AG04449 (cell line): ENCODE measurements at regions not wholly inside any gene's neighbourhood (a gene's known extent, or its start where the extent isn't known, plus 50 kb on each side); places are given as distances from the start of the nearest gene placed in this dataset.
"Not testable (repeated sequence)": the region's sequence is repeated elsewhere in the genome, so short reads cannot be mapped to it uniquely, and the experiment has no call there.

Source experiments
- CTCF ChIA-PET: fragments of 350-600 bp; formaldehyde crosslinking; extraction: SDS; loops from one replicate; lab custom pipeline; 2021; ENCODE audit warnings: antibody characterized with exemption; lab: Yijun Ruan, JAX
- POLR2A ChIA-PET: fragments of 400-600, 350-600 bp; formaldehyde crosslinking; extraction: SDS; loops from one replicate; lab custom pipeline; 2020; ENCODE audit warnings: antibody characterized with exemption, inconsistent platforms; lab: Yijun Ruan, JAX
- DNase-seq: peaks from one replicate; pipeline ENCODE4 v3.0.0-alpha.2; 2010; ENCODE audit warnings: low read depth, low spot score
- H3K4me3 ChIP-seq: 2 replicates; pipeline ENCODE4 v1.5.1; 2011; ENCODE audit warnings: low read depth, mild to moderate bottlenecking, control low read depth, low read length
- CTCF ChIP-seq: IDR thresholded peaks from one replicate; pipeline ENCODE4 v1.5.1; 2011; ENCODE audit warnings: mild to moderate bottlenecking, moderate library complexity, low read length, control low read depth, inconsistent platforms; ENCODE audit not compliant: insufficient read depth; ENCODE audit errors: missing control alignments

- H3K4me3 ChIP-seq: no peak overlapping the region
- no peak for DNase-seq
- no peak for TF ChIP-seq CTCF
- ChIA-PET POLR2A (no interaction called here), CTCF (no interaction called here)
Measured at GRCh38 chr10:64350665-64351064, 829.5 kb downstream of the REEP3 start.

GRCh38 chr10:64358907-64359306, 837.7 kb downstream of the REEP3 start:
- ChIA-PET CTCF (interaction anchor here (0.7 kb wide), 1 partner anchor 229 kb away, joined by 3 read pairs; no protein-coding TSS in a partner anchor), POLR2A (no interaction called here)
- no peak for DNase-seq
- TF ChIP-seq CTCF: no peak
- H3K4me3 ChIP-seq: no peak overlapping the region

GRCh38 chr10:64360240-64360639, 839.0 kb downstream of the REEP3 start:
- DNase-seq, H3K4me3 ChIP-seq, POLR2A ChIA-PET, CTCF ChIA-PET: not testable (repeated sequence)

- no peak overlapping the region for H3K4me3 ChIP-seq
- ChIA-PET CTCF (no interaction called here), POLR2A (no interaction called here)
- no peak for TF ChIP-seq CTCF
- DNase-seq: no peak
Measured at GRCh38 chr10:64363687-64364086, 842.5 kb downstream of the REEP3 start.

GRCh38 chr10:64365663-64366062, 844.5 kb downstream of the REEP3 start:
- DNase-seq: no peak
- POLR2A ChIA-PET: no interaction called here
- H3K4me3 ChIP-seq: no peak overlapping the region
- no peak for TF ChIP-seq CTCF
- CTCF ChIA-PET: no interaction called here

- ChIA-PET POLR2A (no interaction called here), CTCF (no interaction called here)
- H3K4me3 ChIP-seq: no peak overlapping the region
- TF ChIP-seq CTCF: no peak
- no peak for DNase-seq
Measured at GRCh38 chr10:64368298-64368697, 847.1 kb downstream of the REEP3 start.
